ENCODE measurements at regions not wholly inside any gene's neighbourhood (a gene's known extent, or its start where the extent isn't known, plus 50 kb on each side); places are given as distances from the start of the nearest gene placed in this dataset.

DNA sequence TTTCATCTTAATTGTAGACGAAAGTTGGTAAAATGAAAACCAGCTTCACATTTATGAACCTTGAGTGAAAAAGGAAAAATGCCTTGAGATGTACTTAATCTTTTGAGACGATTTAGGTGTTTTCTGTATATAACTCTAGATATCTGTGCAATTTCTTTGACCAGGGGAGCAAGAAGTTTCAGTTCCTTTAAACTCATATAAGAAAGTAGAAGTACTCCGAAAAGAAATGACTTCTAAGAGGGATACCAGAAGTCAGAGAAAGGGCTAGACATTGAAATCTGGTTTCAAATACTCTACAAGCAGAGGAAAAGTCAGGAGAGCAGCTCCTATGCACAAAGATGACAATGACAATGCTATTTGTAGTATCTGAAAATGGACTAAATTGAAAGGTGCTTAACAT lies 303.7 kb downstream of the BAMBI start:
- TF ChIP-seq, protein P1, sequence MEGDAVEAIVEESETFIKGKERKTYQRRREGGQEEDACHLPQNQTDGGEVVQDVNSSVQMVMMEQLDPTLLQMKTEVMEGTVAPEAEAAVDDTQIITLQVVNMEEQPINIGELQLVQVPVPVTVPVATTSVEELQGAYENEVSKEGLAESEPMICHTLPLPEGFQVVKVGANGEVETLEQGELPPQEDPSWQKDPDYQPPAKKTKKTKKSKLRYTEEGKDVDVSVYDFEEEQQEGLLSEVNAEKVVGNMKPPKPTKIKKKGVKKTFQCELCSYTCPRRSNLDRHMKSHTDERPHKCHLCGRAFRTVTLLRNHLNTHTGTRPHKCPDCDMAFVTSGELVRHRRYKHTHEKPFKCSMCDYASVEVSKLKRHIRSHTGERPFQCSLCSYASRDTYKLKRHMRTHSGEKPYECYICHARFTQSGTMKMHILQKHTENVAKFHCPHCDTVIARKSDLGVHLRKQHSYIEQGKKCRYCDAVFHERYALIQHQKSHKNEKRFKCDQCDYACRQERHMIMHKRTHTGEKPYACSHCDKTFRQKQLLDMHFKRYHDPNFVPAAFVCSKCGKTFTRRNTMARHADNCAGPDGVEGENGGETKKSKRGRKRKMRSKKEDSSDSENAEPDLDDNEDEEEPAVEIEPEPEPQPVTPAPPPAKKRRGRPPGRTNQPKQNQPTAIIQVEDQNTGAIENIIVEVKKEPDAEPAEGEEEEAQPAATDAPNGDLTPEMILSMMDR (IDR thresholded peaks at IDR 0.05), result no peak
- TF ChIP-seq POLR2A (IDR thresholded peaks at IDR 0.05) (no peak), POLR2AphosphoS5 (IDR thresholded peaks at IDR 0.05) (no peak), EP300 (IDR thresholded peaks at IDR 0.05) (no peak)

Measured in stomach (tissue), 4 donors.